Gastroesophageal sphincter (tissue), 4 donors: ENCODE measurements at regions not wholly inside any gene's neighbourhood (a gene's known extent, or its start where the extent isn't known, plus 50 kb on each side); places are given as distances from the start of the nearest gene placed in this dataset.

Source experiments
- ATAC-seq: fragments of 150-250 bp; one replicate; pipeline ENCODE4 v1.9.1; 2016; ENCODE audit warnings: mild to moderate bottlenecking, moderate library complexity
- H3K27ac ChIP-seq, 4 donors: fragments of 200-600 bp; sonication (generic) in 3 of 4; 1 replicate in 3 of 4; 2 replicates in 1 of 4; pipeline ENCODE4 v1.5.1; 2016 to 2019
- H3K27me3 ChIP-seq: fragments of 200-600 bp; sonication (generic); one replicate; pipeline ENCODE4 v1.5.1; 2019
- H3K36me3 ChIP-seq, 2 donors: fragments of 200-600 bp; sonication (generic); one replicate each; pipeline ENCODE4 v1.5.1; 2019; ENCODE audit warnings: control low read depth in 1 of 2
- H3K4me1 ChIP-seq, 3 donors: fragments of 200-600 bp; sonication (generic); 1 replicate in 2 of 3; 2 replicates in 1 of 3; pipeline ENCODE4 v1.5.1; 2016 to 2019; ENCODE audit warnings: control low read depth in 2 of 3
- H3K4me3 ChIP-seq, 2 donors: fragments of 200-600 bp; sonication (generic); one replicate each; pipeline ENCODE4 v1.5.1; 2019; ENCODE audit warnings: mild to moderate bottlenecking in 1 of 2, moderate library complexity in 1 of 2
- H3K9me3 ChIP-seq, 3 donors: fragments of 200-600 bp; sonication (generic); one replicate each; pipeline ENCODE4 v1.5.1; 2017 to 2019; ENCODE audit warnings: control low read depth in 2 of 3
- EP300 ChIP-seq: sonication (generic); formaldehyde crosslinking; IDR thresholded peaks from one replicate; pipeline ENCODE4 v1.6.1; 2017; ENCODE audit warnings: antibody characterized with exemption, mild to moderate bottlenecking
- POLR2A ChIP-seq, 2 donors: fragments of 450-650 bp; IDR thresholded peaks; one replicate each; pipeline ENCODE4 v1.6.1; 2017; ENCODE audit warnings: antibody characterized with exemption in 2 of 2, mild to moderate bottlenecking in 2 of 2, moderate library complexity in 1 of 2
- POLR2AphosphoS5 ChIP-seq: sonication (generic); formaldehyde crosslinking; IDR thresholded peaks from one replicate; pipeline ENCODE4 v1.6.1; 2017; ENCODE audit warnings: antibody characterized with exemption
- WGBS, 2 donors: methylation state at CpG; one replicate each; pipeline ENCODE4 v1.1.5; 2018; ENCODE audit warnings: low coverage in 1 of 2; 5-methylcytosine and 5-hydroxymethylcytosine counted together
- TF ChIP-seq, protein P1 (sequence below), 4 experiments: fragments of 200-600 bp in 2 of 4; fragments of 450-650 bp in 2 of 4; sonication (generic) in 1 of 4; IDR thresholded peaks; one replicate each; pipeline ENCODE4 v1.5.1; 2017 to 2019; ENCODE audit warnings: antibody characterized with exemption in 4 of 4, mild to moderate bottlenecking in 2 of 4, moderate library complexity in 2 of 4

DNA sequence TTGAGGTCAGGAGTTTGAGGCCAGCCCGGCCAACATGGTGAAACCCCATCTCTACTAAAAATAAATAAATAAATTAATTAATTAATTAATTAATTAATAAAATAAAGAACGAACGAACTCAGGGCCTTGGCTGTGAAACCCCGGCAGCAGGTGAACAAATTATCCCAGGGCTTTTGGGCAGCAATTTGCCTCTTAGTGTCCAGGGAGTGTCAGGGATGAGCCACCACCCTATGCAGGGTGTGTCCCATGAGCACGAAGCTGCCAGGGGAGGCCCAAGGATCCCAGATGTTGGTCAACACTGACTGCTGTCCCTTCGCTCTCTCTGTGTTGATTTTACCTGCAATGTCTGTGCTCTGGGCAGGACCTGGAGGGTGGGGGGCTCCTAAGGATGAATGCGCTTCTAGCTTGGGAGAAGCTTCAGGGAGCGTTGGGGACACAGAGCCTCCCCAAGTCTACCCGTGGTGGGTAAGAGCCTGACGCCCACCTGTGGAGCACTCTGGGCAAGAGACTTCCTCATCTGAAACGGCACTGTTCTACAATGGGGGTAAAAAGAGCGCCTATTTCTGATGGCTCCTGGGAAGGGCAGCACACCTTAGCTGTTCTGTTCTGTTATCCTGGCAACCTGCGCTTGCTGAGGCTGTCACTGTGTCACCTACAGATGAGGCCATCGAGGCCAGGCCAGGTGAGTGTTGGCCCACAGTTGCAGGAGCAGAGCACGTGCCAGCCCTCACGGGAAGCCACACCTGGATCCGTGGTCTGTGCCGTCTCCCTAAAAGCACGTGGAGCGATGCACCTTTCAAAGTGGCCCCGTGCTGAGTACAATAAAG is 125.5 kb upstream of the CDH4 start:
- Histone ChIP-seq H3K9me3 (no peaks in the 10 kb centered on the region), H3K4me1 (peaks cover 0 to 14% (median 0%) of the 10 kb centered on the region in 3 donors), H3K27ac (no peak overlapping the region), H3K36me3 (no peaks in the 10 kb centered on the region), H3K27me3 (no peaks in the 10 kb centered on the region), H3K4me3 (no peak overlapping the region)
- no peak for TF ChIP-seq EP300
- WGBS, 2 donors, result 82 to 90% methylated on average over 8 to 13 of the region's 21 CpGs
- no peak for ATAC-seq

GRCh38 chr20:61127311-61128039 is 124.6 kb upstream of the CDH4 start:
- H3K4me3 ChIP-seq, result no peak overlapping the region
- H3K4me1 ChIP-seq, result peaks cover 0 to 14% (median 0%) of the 10 kb centered on the region in 3 donors
- ATAC-seq, result peak; percentile 30
- H3K27me3 ChIP-seq, result no peaks in the 10 kb centered on the region
- H3K27ac ChIP-seq, result no peak overlapping the region
- no peaks in the 10 kb centered on the region for H3K36me3 ChIP-seq
- no peaks in the 10 kb centered on the region for H3K9me3 ChIP-seq
- 84 to 90% methylated on average over 3 to 7 of the region's 12 CpGs for WGBS, 2 donors
- no peak for TF ChIP-seq POLR2A (IDR thresholded peaks at IDR 0.05)
- TF ChIP-seq, protein P1, sequence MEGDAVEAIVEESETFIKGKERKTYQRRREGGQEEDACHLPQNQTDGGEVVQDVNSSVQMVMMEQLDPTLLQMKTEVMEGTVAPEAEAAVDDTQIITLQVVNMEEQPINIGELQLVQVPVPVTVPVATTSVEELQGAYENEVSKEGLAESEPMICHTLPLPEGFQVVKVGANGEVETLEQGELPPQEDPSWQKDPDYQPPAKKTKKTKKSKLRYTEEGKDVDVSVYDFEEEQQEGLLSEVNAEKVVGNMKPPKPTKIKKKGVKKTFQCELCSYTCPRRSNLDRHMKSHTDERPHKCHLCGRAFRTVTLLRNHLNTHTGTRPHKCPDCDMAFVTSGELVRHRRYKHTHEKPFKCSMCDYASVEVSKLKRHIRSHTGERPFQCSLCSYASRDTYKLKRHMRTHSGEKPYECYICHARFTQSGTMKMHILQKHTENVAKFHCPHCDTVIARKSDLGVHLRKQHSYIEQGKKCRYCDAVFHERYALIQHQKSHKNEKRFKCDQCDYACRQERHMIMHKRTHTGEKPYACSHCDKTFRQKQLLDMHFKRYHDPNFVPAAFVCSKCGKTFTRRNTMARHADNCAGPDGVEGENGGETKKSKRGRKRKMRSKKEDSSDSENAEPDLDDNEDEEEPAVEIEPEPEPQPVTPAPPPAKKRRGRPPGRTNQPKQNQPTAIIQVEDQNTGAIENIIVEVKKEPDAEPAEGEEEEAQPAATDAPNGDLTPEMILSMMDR (IDR thresholded peaks at IDR 0.05), result no peak
- TF ChIP-seq EP300, result no peak
- TF ChIP-seq POLR2AphosphoS5, result no peak

DNA sequence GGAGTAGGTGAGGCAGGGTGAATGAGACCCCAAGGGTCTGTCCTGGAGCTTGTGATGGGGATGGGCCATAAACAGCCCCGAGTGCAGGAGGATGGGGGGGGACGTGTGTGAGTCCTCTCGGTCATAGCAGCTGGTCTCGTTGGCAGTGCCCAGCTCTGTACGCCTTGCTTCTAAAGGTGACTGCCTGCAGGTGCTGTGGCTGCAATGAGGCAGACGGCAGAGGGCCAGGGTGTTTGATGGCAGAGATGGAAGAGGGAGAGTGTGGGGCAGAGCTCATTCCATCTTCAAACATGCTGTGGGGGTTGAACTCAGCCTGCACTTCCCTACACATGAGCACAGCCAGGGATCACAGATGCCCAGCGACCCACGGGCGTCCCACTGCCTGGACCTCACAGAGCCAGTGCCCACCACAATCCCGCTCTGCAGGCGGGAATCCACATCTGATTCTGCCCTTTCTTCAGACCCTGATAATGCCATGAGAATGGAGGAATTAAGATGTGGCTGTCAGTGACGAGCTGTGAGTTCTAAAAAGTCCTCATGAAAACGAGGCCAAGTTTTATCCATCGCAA is 123.3 kb upstream of the CDH4 start:
- no peaks in the 10 kb centered on the region for H3K27me3 ChIP-seq
- H3K36me3 ChIP-seq, result no peaks in the 10 kb centered on the region
- TF ChIP-seq, protein P1 (IDR thresholded peaks at IDR 0.05), result no peak
- TF ChIP-seq EP300 (no peak), POLR2AphosphoS5 (no peak), POLR2A (IDR thresholded peaks at IDR 0.05) (no peak)
- H3K9me3 ChIP-seq, result no peaks in the 10 kb centered on the region
- peaks cover 0 to 14% (median 0%) of the 10 kb centered on the region in 3 donors for H3K4me1 ChIP-seq
- no peak for ATAC-seq
- H3K4me3 ChIP-seq, result no peak overlapping the region
- no peak overlapping the region for H3K27ac ChIP-seq
- 67% methylated on average over 5 of the region's 14 CpGs; no CpG with 5 or more reads in 1 of the 2 donors for WGBS, 2 donors

- H3K27ac ChIP-seq, result no peak overlapping the region
- whole genome bisulfite sequencing, 2 donors, result 24 to 26% methylated on average over 8 to 12 of the region's 12 CpGs
- no peaks in the 10 kb centered on the region for H3K9me3 ChIP-seq
- H3K27me3 ChIP-seq, result no peaks in the 10 kb centered on the region
- no peak for ATAC-seq
- peaks cover 0 to 9% (median 0%) of the 10 kb centered on the region in 3 donors for H3K4me1 ChIP-seq
- no peak overlapping the region for H3K4me3 ChIP-seq
- no peak for TF ChIP-seq POLR2AphosphoS5
- no peak for TF ChIP-seq EP300
- TF ChIP-seq, protein P1 (IDR thresholded peaks at IDR 0.05), result no peak
- TF ChIP-seq POLR2A (IDR thresholded peaks at IDR 0.05), result no peak
- no peaks in the 10 kb centered on the region for H3K36me3 ChIP-seq
Observed at GRCh38 chr20:61129311-61129710, 122.8 kb upstream of the CDH4 start.

DNA sequence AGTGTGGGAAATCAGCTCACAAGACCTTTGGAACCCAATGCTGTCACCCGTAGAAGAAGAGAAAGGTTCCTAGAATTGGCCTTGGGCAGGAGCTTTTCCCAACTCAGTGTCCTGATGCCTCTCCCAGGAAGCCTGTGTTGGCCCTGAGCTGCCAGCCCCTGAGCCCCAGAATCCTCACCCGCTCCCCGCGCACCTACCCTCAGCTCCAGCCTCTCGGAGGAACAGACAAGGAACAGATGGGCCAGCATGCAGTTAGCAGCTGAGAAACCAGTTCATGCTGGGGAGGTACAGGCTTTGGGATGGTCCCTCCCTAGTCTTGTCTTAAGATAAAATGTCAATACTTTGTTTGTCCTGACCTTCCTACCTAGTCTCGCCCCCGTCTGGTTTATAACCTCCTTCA is 121.9 kb upstream of the CDH4 start:
- Histone ChIP-seq H3K4me1 (peaks cover 0 to 8% (median 0%) of the 10 kb centered on the region in 3 donors), H3K4me3 (no peak overlapping the region), H3K36me3 (no peaks in the 10 kb centered on the region), H3K27ac (no peak overlapping the region), H3K9me3 (no peaks in the 10 kb centered on the region), H3K27me3 (no peaks in the 10 kb centered on the region)
- WGBS, 2 donors, result 90% methylated on average over 2 to 3 of the region's 7 CpGs
- no peak for ATAC-seq
- no peak for TF ChIP-seq POLR2AphosphoS5
- TF ChIP-seq POLR2A (IDR thresholded peaks at IDR 0.05), result no peak
